CD14-positive monocyte (primary cell): ENCODE measurements at regions not wholly inside any gene's neighbourhood (a gene's known extent, or its start where the extent isn't known, plus 50 kb on each side); places are given as distances from the start of the nearest gene placed in this dataset.

Experiments used
- DNase-seq, 3 donors: peaks; one replicate each; pipeline ENCODE4 v3.0.0-alpha.2; 2011 to 2022
- H2AFZ ChIP-seq: 2 replicates; pipeline ENCODE4 v1.6.0; 2012; ENCODE audit warnings: mild to moderate bottlenecking, low read depth, low read length, inconsistent platforms; ENCODE audit not compliant: insufficient read depth, poor library complexity, severe bottlenecking
- H3K27ac ChIP-seq, 2 donors: 1 replicate in 1 of 2; 2 replicates in 1 of 2; pipeline ENCODE4 v1.5.1; 2012 to 2013; ENCODE audit warnings: low read length in 2 of 2, control low read depth in 1 of 2, inconsistent platforms in 1 of 2, low read depth in 1 of 2, mild to moderate bottlenecking in 1 of 2
- H3K27me3 ChIP-seq, 2 donors: one replicate each; pipeline versions ENCODE4 v1.6.0 to v1.6.1; 2011 to 2013; ENCODE audit warnings: low read length in 2 of 2; ENCODE audit not compliant: control insufficient read depth in 2 of 2, insufficient read depth in 2 of 2
- H3K36me3 ChIP-seq, 2 donors: replicated peaks in 1 of 2; 1 replicate in 1 of 2; 2 replicates in 1 of 2; pipeline versions ENCODE4 v1.5.1 to v1.6.1; 2012 to 2013; ENCODE audit warnings: low read length in 2 of 2, control low read depth in 1 of 2, inconsistent platforms in 1 of 2, mild to moderate bottlenecking in 1 of 2; ENCODE audit not compliant: insufficient read depth in 2 of 2, control insufficient read depth in 1 of 2
- H3K4me1 ChIP-seq, 2 donors: 1 replicate in 1 of 2; 2 replicates in 1 of 2; pipeline versions ENCODE4 v1.5.1 to v1.6.1; 2012 to 2013; ENCODE audit warnings: low read length in 2 of 2, control low read depth in 1 of 2, inconsistent platforms in 1 of 2, mild to moderate bottlenecking in 1 of 2, moderate library complexity in 1 of 2; ENCODE audit not compliant: insufficient read depth in 2 of 2, control insufficient read depth in 1 of 2
- H3K4me2 ChIP-seq: replicated peaks from 2 replicates; pipeline ENCODE3; 2012; ENCODE audit warnings: low read length, moderate library complexity, mild to moderate bottlenecking; ENCODE audit not compliant: poor library complexity, severe bottlenecking; ENCODE audit errors: extremely low read depth
- H3K4me3 ChIP-seq, 3 experiments: fragments of 200-600 bp in 1 of 3; sonication (generic) in 1 of 3; replicated peaks in 1 of 3; 1 replicate in 2 of 3; 2 replicates in 1 of 3; pipeline ENCODE4 v1.5.1; 2011 to 2013; ENCODE audit warnings: low read length in 3 of 3, mild to moderate bottlenecking in 3 of 3, control low read depth in 2 of 3, low read depth in 2 of 3, inconsistent platforms in 1 of 3, moderate library complexity in 1 of 3
- H3K79me2 ChIP-seq: 2 replicates; pipeline ENCODE4 v1.6.0; 2012; ENCODE audit warnings: mild to moderate bottlenecking, control low read depth, inconsistent platforms, low read length, moderate library complexity; ENCODE audit not compliant: insufficient read depth
- H3K9ac ChIP-seq: 2 replicates; pipeline ENCODE4 v1.6.0; 2017; ENCODE audit warnings: low read length, mild to moderate bottlenecking; ENCODE audit not compliant: insufficient read depth, poor library complexity, severe bottlenecking
- H3K9me3 ChIP-seq, 2 donors: replicated peaks in 1 of 2; 1 replicate in 1 of 2; 2 replicates in 1 of 2; pipeline versions ENCODE4 v1.5.1 to v1.6.1; 2012 to 2013; ENCODE audit warnings: low read length in 2 of 2, control low read depth in 1 of 2; ENCODE audit not compliant: control insufficient read depth in 1 of 2, insufficient read depth in 1 of 2
- H4K20me1 ChIP-seq: 2 replicates; pipeline ENCODE4 v1.6.0; 2012; ENCODE audit warnings: mild to moderate bottlenecking, low read length, control low read depth, moderate library complexity; ENCODE audit not compliant: insufficient read depth
- H3K27ac Mint-ChIP-seq, 7 donors: one replicate each; pipeline ENCODE4 v1.8.0; 2020; ENCODE audit warnings: mild to moderate bottlenecking in 7 of 7, mixed read lengths in 7 of 7, moderate library complexity in 6 of 7, inconsistent platforms in 2 of 7
- H3K27me3 Mint-ChIP-seq, 3 donors: one replicate each; pipeline ENCODE4 v1.8.0; 2021 to 2022; ENCODE audit warnings: low read depth in 3 of 3, mild to moderate bottlenecking in 3 of 3, mixed read lengths in 3 of 3, moderate library complexity in 3 of 3, inconsistent platforms in 1 of 3
- H3K36me3 Mint-ChIP-seq, 2 donors: one replicate each; pipeline ENCODE4 v1.8.0; 2020; ENCODE audit warnings: mixed read lengths in 2 of 2, inconsistent platforms in 1 of 2, mild to moderate bottlenecking in 1 of 2
- H3K4me1 Mint-ChIP-seq: one replicate; pipeline ENCODE4 v1.8.0; 2020; ENCODE audit warnings: mild to moderate bottlenecking, mixed read lengths
- H3K4me3 Mint-ChIP-seq, 2 donors: one replicate each; pipeline ENCODE4 v1.8.0; 2020; ENCODE audit warnings: mild to moderate bottlenecking in 2 of 2, mixed read lengths in 2 of 2, moderate library complexity in 1 of 2
- H3K9me3 Mint-ChIP-seq, 7 donors: one replicate each; pipeline ENCODE4 v1.8.0; 2020 to 2022; ENCODE audit warnings: mixed read lengths in 7 of 7, mild to moderate bottlenecking in 6 of 7, moderate library complexity in 6 of 7, inconsistent platforms in 2 of 7
- CTCF ChIP-seq: fragments of 200-600 bp; IDR thresholded peaks from one replicate; pipeline ENCODE4 v1.8.0; 2022; ENCODE audit warnings: antibody characterized with exemption, mild to moderate bottlenecking
- WGBS: methylation state at CpG from one replicate; pipeline ENCODE4 v1.1.5; 2013; ENCODE audit warnings: missing lambda C conversion rate; ENCODE audit not compliant: insufficient coverage; 5-methylcytosine and 5-hydroxymethylcytosine counted together
- intact Hi-C, 2 donors: fragments of 100-400 bp; cut with micrococcal nuclease; formaldehyde crosslinking; loops; one replicate each; pipeline versions ENCODE4 v1.15.0 to v1.15.1; 2023

- H2AFZ ChIP-seq, result no peak overlapping the region
- no peak overlapping the region for H3K4me3 ChIP-seq
- no peaks in the 10 kb centered on the region for H3K36me3 Mint-ChIP-seq
- H3K79me2 ChIP-seq, result no peaks in the 10 kb centered on the region
- intact Hi-C loops, result no loop called here
- no peak overlapping the region for H3K9ac ChIP-seq
- no peak for DNase-seq
- 100% methylated on average over 4 of the region's 8 CpGs for WGBS
- no peak for TF ChIP-seq CTCF
- H3K9me3 ChIP-seq, result peaks cover 0 to 8% of the 10 kb centered on the region in 2 donors
- H3K27ac Mint-ChIP-seq, result no peak overlapping the region
- no peaks in the 10 kb centered on the region for H3K4me1 Mint-ChIP-seq
- no peaks in the 10 kb centered on the region for H3K27me3 ChIP-seq
- no peak overlapping the region for H3K4me3 Mint-ChIP-seq
- peaks cover 0 to 5% (median 0%) of the 10 kb centered on the region in 3 donors for H3K27me3 Mint-ChIP-seq
- no peak overlapping the region for H3K4me2 ChIP-seq
- H4K20me1 ChIP-seq, result no peaks in the 10 kb centered on the region
- H3K36me3 ChIP-seq, result no peaks in the 10 kb centered on the region
- no peak overlapping the region for H3K27ac ChIP-seq
- H3K4me1 ChIP-seq, result no peaks in the 10 kb centered on the region
- peaks cover 0 to 13% (median 6%) of the 10 kb centered on the region in 7 donors for H3K9me3 Mint-ChIP-seq
Observed at GRCh38 chr2:5617358-5617757, 74.8 kb upstream of the SOX11 start.

DNA sequence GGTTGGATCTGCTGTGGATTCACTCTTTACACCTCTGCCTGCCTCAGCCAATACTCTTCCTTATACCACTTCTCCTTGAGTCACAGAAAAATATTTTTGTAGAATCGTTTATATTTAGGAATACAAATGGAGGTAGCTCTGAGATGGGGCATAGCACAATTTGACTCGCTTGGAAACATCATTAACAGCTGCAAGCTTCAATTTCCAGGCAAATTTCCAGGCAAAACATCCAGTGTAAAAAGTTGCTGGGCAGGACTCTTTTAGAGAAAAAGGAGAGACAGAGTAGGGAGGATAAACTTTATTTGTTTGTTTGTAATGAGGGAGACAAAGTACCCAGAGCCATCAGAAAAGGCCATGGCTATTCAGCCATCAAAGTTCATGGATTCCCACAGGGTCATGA lies 74.4 kb upstream of the SOX11 start:
- intact Hi-C loops, result no loop called here
- DNase-seq, result no peak

More for the DNA sequence above, 74.4 kb upstream of the SOX11 start:
- peaks cover 0 to 6% of the 10 kb centered on the region in 2 donors for H3K9me3 ChIP-seq
- no peak overlapping the region for H3K27ac ChIP-seq
- Mint-ChIP-seq H3K36me3 (no peaks in the 10 kb centered on the region), H3K27me3 (peaks cover 0 to 5% (median 0%) of the 10 kb centered on the region in 3 donors), H3K4me3 (no peak overlapping the region), H3K4me1 (no peaks in the 10 kb centered on the region), H3K27ac (no peak overlapping the region), H3K9me3 (peaks cover 0 to 13% (median 6%) of the 10 kb centered on the region in 7 donors)
- 71% methylated on average over 1 of the region's 2 CpGs for WGBS
- H4K20me1 ChIP-seq, result no peaks in the 10 kb centered on the region
- H3K4me2 ChIP-seq, result no peak overlapping the region
- H2AFZ ChIP-seq, result no peak overlapping the region
- no peaks in the 10 kb centered on the region for H3K27me3 ChIP-seq
- no peaks in the 10 kb centered on the region for H3K4me1 ChIP-seq
- no peaks in the 10 kb centered on the region for H3K36me3 ChIP-seq
- no peaks in the 10 kb centered on the region for H3K79me2 ChIP-seq
- H3K9ac ChIP-seq, result no peak overlapping the region
- H3K4me3 ChIP-seq, result no peak overlapping the region
- no peak for TF ChIP-seq CTCF
